Daoy (cell line): ENCODE measurements at regions not wholly inside any gene's neighbourhood (a gene's known extent, or its start where the extent isn't known, plus 50 kb on each side); places are given as distances from the start of the nearest gene placed in this dataset.

ENCODE experiments used
- DNase-seq: peaks from one replicate; pipeline ENCODE4 v3.0.0-alpha.2; 2015; ENCODE audit warnings: low read depth

DNA sequence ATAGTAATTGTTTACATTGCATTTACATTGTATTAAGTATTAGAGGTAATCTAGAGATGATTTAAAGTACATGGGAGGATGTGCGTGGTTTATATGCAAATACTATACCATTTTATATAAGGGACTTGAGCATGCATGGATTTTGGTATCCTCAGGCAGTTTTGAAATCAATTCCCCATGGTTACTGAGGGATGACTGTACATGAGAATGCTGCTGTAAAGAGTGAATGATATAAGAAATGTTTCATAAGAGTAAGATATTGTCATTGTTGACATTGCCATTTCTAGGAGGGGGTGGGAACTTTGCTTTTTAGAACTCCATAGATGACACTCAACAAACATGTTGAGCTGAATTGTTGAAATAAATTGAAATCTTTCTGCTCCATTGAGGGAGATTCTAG is 185.0 kb downstream of the SEMA6A start:
- no peak for DNase-seq

DNA sequence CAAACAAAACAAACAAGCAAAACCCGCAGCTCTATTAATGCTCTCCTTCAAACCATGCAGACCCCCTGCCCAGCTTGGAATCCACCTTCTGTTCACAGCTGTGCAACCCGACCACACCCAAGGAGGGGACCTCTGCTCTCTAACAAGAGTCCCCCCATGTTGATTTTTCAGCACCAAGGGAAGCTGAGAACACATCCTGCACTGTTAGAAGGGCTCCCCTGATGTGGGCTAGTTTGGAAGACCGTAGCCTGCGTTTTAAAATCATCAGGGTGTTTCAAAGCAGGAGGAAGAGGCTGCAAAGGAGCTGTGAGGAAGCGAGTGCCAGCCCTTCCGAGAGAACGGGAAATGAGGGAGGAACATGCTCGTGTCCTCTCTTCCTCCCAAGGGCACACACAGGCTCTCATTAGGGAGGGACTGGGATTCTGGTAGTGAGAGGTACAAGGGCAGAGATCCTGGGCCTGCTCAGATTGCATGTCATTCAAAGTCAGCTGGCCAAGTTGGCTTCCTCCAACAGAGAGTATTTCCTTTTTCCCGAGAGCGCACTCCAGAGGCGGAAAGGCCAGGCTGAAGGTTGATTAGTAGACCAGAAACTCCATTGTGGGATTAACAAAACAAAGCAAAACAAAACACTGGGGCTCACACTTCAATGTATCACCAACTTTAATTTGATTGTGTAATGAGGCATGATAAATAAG is 185.9 kb downstream of the SEMA6A start:
- no peak for DNase-seq

- DNase-seq: no peak
Measured at GRCh38 chr5:116387738-116388137, 186.9 kb downstream of the SEMA6A start.

DNA sequence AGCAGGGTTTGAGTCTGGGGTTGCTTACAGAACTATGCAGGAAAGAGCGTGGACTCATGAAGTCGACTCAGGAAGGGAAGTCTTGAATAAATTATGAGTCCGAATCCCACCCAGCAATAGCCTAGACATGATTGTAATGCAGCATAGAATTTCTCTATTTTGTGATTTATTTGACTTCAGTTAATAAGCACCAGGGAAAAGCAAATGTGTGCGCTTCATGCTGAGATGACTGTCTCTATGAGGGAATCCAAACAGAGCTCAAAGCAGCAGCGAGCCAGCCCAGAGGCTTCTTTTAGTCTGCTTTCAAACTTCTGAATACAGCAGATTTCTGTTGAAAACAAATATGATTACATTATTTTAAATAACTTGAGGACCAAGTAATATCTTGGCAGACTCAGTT is 188.0 kb downstream of the SEMA6A start:
- no peak for DNase-seq

DNA sequence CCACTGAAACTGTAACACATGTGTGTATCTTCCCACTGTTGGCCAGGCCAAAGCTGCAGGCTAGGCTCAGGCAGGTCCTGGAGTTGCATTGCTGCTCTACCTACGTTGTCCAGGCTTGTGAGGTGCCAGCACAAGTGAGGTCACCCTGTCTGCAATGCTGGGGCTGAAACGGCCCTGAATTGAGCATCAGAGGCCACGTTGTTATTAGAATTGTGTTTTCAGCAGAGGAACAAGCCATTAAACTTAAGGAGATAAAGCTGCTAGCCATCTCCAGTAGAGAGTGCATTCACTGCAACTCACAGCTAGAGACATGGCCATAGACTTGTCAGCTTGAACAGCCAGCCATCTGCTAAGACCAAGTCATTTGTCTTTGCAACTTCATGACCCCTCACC is 191.8 kb downstream of the SEMA6A start:
- no peak for DNase-seq

DNA sequence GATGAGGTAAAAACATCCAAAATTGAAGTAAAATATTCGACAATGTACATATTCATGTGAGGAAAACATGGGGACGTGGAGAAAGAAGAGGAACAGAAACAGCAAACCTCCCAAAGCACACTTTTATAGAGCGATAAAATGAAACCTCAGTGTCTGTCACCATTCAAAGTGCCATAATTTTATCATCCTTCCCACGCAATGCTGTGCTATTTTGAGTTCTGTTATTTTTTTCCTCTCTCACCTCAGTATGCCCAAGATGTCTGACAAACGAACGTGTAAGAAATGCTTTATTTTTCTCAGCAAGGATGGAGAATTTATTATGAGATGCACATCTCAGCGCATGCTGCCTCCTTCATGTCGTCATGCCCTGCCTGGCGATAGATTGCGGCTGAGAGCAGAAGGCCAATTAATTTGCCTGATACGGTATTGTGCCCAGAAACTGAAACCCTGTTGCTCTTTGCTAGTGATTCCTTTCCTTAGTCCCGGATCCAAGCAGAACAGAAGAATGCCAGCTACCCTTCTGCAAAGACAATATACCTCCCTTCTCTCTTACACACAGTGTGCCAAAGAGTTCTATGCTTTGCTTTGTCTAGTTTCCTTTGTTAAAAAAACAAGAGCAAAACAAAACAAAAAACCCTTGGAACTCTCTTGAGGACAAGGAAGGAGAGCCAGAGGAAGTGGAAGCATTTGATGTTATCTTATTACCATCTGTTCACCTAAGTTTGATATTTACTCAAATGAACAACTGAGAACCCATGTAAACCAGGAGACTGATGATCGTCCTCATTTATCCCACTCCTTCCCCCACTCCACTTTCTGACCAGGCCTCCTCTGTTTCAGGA is 192.4 kb downstream of the SEMA6A start:
- no peak for DNase-seq

- no peak for DNase-seq
Measured at GRCh38 chr5:116381201-116381600, 193.4 kb downstream of the SEMA6A start.

DNA sequence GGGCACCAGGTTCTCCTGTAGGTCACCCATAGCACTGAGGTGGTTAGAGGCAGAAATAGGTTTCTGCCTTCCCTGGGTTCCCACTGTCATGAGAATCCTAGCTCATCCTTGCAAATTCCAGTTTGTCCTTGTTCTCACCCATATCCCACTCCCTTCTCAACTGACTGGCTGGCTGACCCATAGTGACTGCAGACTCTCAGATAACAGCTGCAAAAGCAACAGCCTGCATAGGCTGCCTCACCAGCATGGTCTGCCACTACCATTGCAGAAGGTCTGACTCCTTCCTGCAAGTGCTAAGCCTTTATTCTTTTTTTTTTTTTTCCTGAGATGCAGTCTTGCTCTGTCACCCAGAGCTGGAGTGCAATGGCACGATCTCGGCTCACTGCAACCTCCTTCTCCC is 194.0 kb downstream of the SEMA6A start:
- DNase-seq: no peak

- DNase-seq: no peak
Measured at GRCh38 chr5:116379306-116379705, 195.3 kb downstream of the SEMA6A start.

GRCh38 chr5:116378777-116379121 is 195.9 kb downstream of the SEMA6A start:
- DNase-seq: no peak

DNA sequence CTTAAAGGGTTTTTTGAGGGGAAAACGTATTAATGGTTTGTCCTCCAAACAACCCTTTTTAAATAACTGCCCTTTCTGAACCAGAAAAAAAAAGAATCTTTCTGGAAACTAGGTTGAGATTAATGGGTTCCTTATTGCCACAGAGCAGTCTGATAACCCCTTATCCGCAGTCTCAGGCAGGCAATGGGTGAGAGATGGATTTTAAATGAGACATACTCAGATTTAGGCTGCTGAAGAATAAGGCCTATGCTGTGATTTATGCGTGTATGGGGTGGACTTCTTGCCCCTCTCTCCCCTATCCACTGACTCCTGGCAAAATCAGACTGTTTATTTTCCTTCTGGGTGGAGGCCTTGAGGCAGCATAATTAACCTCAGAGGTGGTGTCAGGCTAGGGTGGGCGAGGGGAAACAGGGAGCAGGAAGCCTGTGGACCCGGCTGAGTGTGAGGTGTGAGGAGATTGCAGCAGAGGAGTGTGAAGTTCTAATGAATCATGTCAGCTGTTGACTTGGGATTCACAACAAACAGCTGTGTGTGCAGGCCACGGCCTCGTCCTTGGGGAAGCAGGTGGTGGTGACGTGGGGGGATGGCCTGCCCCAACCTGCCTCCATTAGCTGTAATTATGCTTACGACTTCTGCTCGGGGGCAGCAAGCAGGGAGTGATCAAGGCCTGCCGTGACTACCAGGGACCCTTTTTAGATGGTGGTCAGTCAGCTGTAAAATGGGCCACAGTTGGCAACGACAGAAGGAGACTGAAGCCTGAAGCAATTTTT is 196.4 kb downstream of the SEMA6A start:
- no peak for DNase-seq

GRCh38 chr5:116377276-116378006 is 197.2 kb downstream of the SEMA6A start:
- no peak for DNase-seq

- no peak for DNase-seq
Measured at GRCh38 chr5:116375926-116376325, 198.7 kb downstream of the SEMA6A start.

GRCh38 chr5:116374434-116374852 is 200.2 kb downstream of the SEMA6A start:
- no peak for DNase-seq

DNA sequence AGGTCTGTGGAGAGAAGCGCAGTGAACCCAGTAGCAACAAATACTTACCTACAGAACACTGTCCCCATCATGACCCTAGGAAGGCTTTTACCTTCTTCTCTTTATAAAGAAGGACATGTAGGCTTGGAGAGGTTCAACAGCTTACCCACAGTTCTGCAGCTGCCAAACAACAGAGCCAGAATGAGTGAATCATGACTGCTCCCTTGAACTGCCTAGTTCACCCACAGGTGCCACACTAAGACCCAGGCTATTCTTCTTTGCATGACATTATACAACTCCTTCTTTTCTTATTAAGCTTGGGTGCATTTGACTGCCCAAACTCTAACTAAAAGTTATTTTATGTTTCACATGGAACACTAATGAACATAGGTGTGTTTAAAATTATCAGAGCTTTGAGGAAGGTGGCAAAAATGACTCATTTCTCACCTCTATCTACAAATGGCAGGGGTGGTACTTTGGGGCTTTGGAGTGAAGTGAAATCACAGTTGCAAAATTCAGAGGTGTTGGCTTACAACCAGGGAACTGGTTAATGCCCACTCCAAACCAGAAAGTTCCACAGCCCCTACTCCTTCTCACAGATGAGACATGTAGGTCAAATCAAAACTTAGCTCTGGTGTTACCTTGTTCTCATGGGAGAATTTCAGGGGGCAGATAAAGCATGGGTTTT is 201.6 kb downstream of the SEMA6A start:
- no peak for DNase-seq

DNA sequence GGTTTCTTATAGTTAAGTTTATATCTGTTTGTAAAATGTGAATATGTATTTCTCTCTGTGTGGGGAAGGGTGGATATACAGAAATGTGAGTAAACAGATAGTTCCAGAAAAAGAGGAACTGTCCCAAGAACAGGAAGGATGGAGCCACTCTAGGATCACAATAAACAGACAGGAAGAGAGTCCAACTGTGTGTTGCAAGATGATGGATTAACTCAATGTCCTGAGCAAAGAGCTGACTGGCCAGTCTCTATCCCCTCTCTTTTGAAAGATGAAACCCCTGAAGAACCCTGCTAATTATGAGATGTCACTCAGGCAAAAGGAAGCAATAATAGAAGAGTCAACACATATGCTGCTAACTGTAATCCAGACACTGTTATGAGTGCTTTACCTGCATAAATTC is 202.7 kb downstream of the SEMA6A start:
- no peak for DNase-seq

GRCh38 chr5:116371431-116371830 is 203.2 kb downstream of the SEMA6A start:
- no peak for DNase-seq

DNA sequence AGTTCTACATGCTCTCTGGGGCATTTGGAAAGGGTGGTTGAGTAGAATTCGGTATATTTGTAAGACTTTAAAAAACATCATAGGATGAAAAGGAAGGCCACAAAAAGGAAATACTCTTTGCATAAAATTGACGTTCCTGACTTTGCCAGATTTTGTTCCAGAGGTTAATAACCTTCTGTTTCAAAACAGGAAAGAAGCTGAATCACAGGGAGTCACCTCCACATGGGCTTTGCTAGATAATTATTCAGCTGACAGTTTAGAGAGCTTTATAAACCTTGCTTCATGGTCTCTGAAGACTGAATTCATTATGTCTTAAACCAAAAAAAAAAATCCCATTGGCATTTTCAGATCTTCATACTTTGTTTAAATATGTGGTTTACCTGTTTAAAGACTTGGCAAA is 203.7 kb downstream of the SEMA6A start:
- peak; percentile 23 for DNase-seq

DNA sequence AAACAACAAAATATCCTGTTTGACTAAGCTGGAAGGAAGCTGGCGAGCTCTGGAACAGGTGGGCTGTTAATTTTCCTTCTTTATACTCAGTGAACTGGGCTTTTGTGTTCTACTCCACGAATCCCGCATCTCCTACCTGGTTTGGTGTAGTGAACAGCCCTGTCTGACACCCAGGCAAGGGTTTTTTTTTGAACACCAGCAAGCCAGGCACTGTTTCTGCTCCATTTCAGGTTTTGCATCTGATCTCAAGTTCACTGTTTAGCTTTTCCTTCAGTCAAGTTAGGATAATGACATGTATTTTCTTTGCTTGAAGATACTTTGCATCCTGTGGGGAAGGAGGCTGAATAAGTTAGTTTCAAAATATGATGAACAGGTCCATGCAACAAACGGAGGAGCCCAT is 204.5 kb downstream of the SEMA6A start:
- no peak for DNase-seq

- no peak for DNase-seq
Measured at GRCh38 chr5:116365006-116365496, 209.6 kb downstream of the SEMA6A start.

DNA sequence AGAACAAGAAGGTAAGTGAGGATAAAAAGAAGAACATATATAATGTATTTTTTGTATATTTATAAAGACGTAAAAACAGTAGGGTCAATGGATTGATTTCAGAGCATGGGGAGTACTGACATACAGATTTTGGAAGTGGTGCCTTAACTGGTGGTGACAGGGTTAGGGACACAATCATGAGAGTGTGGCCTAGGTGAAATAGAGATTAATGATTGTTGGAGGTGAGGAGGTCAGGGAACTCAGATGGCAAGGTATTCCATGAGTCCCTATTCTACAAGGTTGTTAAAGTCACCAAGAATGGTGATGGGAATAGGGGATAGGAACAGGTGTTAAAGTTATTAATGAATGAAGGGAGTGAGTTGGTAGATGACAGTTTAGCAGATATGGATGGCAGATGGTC is 210.8 kb downstream of the SEMA6A start:
- no peak for DNase-seq
